Calu3 (cell line): ENCODE measurements at regions not wholly inside any gene's neighbourhood (a gene's known extent, or its start where the extent isn't known, plus 50 kb on each side); places are given as distances from the start of the nearest gene placed in this dataset.

Experiments used
- BruUV-seq: library from RNA; stranded (reverse); fragments of 400-500 nt; replicated peaks from 2 replicates; lab custom pipeline; 2021; lab: Mats Ljungman, UMichigan
- CTCF ChIA-PET: fragments of 300-600 bp; sonication (Branson Sonifier 250); formaldehyde crosslinking; loops from one replicate; lab custom pipeline; 2022; ENCODE audit warnings: antibody characterized with exemption; lab: Charles Lee
- DNase-seq: peaks from one replicate; pipeline ENCODE4 v3.0.0; 2022
- H3K27ac Mint-ChIP-seq: one replicate; pipeline ENCODE4 v1.8.0; 2022; ENCODE audit warnings: mixed read lengths; ENCODE audit not compliant: unreplicated experiment
- H3K27me3 Mint-ChIP-seq: one replicate; pipeline ENCODE4 v1.8.0; 2022; ENCODE audit warnings: mixed read lengths; ENCODE audit not compliant: unreplicated experiment
- H3K36me3 Mint-ChIP-seq: one replicate; pipeline ENCODE4 v1.8.0; 2022; ENCODE audit warnings: mild to moderate bottlenecking, moderate library complexity, mixed read lengths; ENCODE audit not compliant: insufficient read depth, unreplicated experiment
- H3K4me1 Mint-ChIP-seq: one replicate; pipeline ENCODE4 v1.8.0; 2022; ENCODE audit warnings: mild to moderate bottlenecking, low read depth, mixed read lengths; ENCODE audit not compliant: unreplicated experiment
- H3K4me3 Mint-ChIP-seq: one replicate; pipeline ENCODE4 v1.8.0; 2022; ENCODE audit warnings: mild to moderate bottlenecking, low read depth, moderate library complexity, mixed read lengths; ENCODE audit not compliant: unreplicated experiment
- H3K9me3 Mint-ChIP-seq: one replicate; pipeline ENCODE4 v1.8.0; 2022; ENCODE audit warnings: low read depth, mixed read lengths; ENCODE audit not compliant: unreplicated experiment
- CTCF ChIP-seq: fragments of 200-600 bp; IDR thresholded peaks from one replicate; pipeline ENCODE4 v1.8.0; 2022; ENCODE audit warnings: antibody characterized with exemption; ENCODE audit not compliant: unreplicated experiment
- intact Hi-C: fragments of 100-400 bp; cut with micrococcal nuclease; formaldehyde crosslinking; loops from one replicate; pipeline ENCODE4 v1.10.0; 2022; ENCODE audit not compliant: unreplicated experiment

DNA sequence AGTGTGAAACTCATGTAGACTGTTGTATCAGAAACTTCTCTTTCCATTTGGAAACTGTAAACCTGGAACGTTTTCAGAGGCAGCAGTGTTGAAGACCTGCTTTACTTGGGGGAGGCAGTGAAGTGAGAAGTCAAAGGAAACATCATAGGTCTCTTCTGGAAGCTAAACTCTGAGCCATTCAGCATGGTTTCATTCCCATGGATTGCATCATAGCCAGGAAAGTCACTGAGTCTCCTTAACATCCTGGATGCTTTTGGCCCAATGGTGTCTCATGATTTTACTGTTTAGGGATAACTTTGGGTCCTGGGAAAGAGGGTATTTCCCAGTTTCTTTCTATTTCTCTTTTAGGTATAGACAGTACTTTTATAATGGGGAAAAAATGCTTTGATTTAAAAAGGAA lies 153.2 kb upstream of the E2F8 start:
- Mint-ChIP-seq H3K27me3 (peaks cover 28% of the 10 kb centered on the region), H3K36me3 (no peaks in the 10 kb centered on the region), H3K4me3 (no peak overlapping the region), H3K9me3 (peaks cover 3% of the 10 kb centered on the region), H3K4me1 (no peaks in the 10 kb centered on the region), H3K27ac (no peak overlapping the region)
- no peak for TF ChIP-seq CTCF
- intact Hi-C loops, result no loop called here
- no peak for DNase-seq
- BruUV-seq, result no TSS peak
- CTCF ChIA-PET, result interaction anchor here (1.1 kb wide), 1 partner anchor 35 kb away, joined by 4 read pairs; no protein-coding TSS in a partner anchor

- DNase-seq, result no peak
- Mint-ChIP-seq H3K4me3 (no peak overlapping the region), H3K36me3 (no peaks in the 10 kb centered on the region), H3K27me3 (peaks cover 38% of the 10 kb centered on the region), H3K27ac (no peak overlapping the region), H3K4me1 (no peaks in the 10 kb centered on the region), H3K9me3 (peaks cover 3% of the 10 kb centered on the region)
- intact Hi-C loops, result no loop called here
- TF ChIP-seq CTCF, result no peak
- BruUV-seq, result no TSS peak
- CTCF ChIA-PET, result interaction anchor here (1.1 kb wide), 1 partner anchor 35 kb away, joined by 4 read pairs; no protein-coding TSS in a partner anchor
Observed at GRCh38 chr11:19392847-19393518, 152.2 kb upstream of the E2F8 start.

DNA sequence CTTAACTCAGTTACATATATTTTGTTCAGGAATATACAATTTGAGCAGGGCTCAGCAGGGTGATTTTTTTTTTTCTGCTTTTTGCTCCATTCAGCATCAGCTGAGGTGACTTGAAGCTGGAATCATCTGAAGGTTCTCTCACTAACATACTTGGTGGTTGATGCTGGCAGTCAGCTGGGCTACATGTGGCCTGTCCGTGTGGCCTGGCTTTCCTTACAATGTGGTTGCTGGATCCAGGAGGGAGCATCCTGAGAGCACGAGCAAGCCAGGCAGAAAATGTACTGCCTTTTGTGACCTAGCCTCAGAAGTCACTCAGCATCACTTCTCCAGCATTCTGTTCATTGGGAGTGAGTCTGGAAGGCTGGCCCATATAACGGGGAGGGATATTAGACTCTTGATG lies 151.6 kb upstream of the E2F8 start:
- no peak for TF ChIP-seq CTCF
- H3K36me3 Mint-ChIP-seq, result no peaks in the 10 kb centered on the region
- CTCF ChIA-PET, result no interaction called here
- BruUV-seq, result no TSS peak
- DNase-seq, result no peak
- intact Hi-C loops, result no loop called here
- H3K9me3 Mint-ChIP-seq, result peaks cover 3% of the 10 kb centered on the region
- no peak overlapping the region for H3K27ac Mint-ChIP-seq
- H3K4me3 Mint-ChIP-seq, result no peak overlapping the region
- peaks cover 45% of the 10 kb centered on the region for H3K27me3 Mint-ChIP-seq
- H3K4me1 Mint-ChIP-seq, result no peaks in the 10 kb centered on the region

- no peak overlapping the region for H3K4me3 Mint-ChIP-seq
- intact Hi-C loops, result no loop called here
- no peak for TF ChIP-seq CTCF
- no peak for DNase-seq
- peaks cover 3% of the 10 kb centered on the region for H3K9me3 Mint-ChIP-seq
- BruUV-seq, result no TSS peak
- no peaks in the 10 kb centered on the region for H3K36me3 Mint-ChIP-seq
- CTCF ChIA-PET, result no interaction called here
- H3K27me3 Mint-ChIP-seq, result peaks cover 51% of the 10 kb centered on the region
- H3K4me1 Mint-ChIP-seq, result no peaks in the 10 kb centered on the region
- H3K27ac Mint-ChIP-seq, result no peak overlapping the region
Observed at GRCh38 chr11:19391652-19392051, 150.9 kb upstream of the E2F8 start.
